T-cell (primary cell): ENCODE measurements at regions not wholly inside any gene's neighbourhood (a gene's known extent, or its start where the extent isn't known, plus 50 kb on each side); places are given as distances from the start of the nearest gene placed in this dataset.

Experiments
- ATAC-seq, 4 experiments: fragments of 200-7000 bp in 3 of 4; fragments of 150-1000 bp in 1 of 4; cut with Tn5 transposase; replicated peaks in 1 of 4; 1 replicate in 3 of 4; 2 replicates in 1 of 4; pipeline ENCODE4 v1.10.0; 2021; ENCODE audit warnings: moderate library complexity in 3 of 4, mild to moderate bottlenecking in 2 of 4, moderate number of reproducible peaks in 1 of 4
- CTCF ChIA-PET, 2 donors: fragments of 300-600 bp; sonication (Branson Sonifier 250); formaldehyde crosslinking; loops; one replicate each; lab custom pipeline; 2022; ENCODE audit warnings: antibody characterized with exemption in 2 of 2; lab: Charles Lee
- POLR2A ChIA-PET, 2 donors: fragments of 300-600 bp; sonication (Branson Sonifier 250); formaldehyde crosslinking; loops; one replicate each; lab custom pipeline; 2022; ENCODE audit warnings: antibody characterized with exemption in 2 of 2; lab: Charles Lee
- DNase-seq, 35 experiments: peaks; one replicate each; pipeline versions ENCODE4 v3.0.0 to v3.0.0-alpha.2; 2013 to 2023
- H3K27ac ChIP-seq: one replicate; pipeline ENCODE4 v1.5.1; 2013; ENCODE audit warnings: low read length
- H3K27me3 ChIP-seq, 2 experiments: replicated peaks in 1 of 2; 1 replicate in 1 of 2; 2 replicates in 1 of 2; pipeline versions ENCODE4 v1.6.1 to v1.7.0; 2013; ENCODE audit warnings: low read length in 1 of 2, mixed read lengths in 1 of 2; ENCODE audit not compliant: control insufficient read depth in 2 of 2, insufficient read depth in 2 of 2; ENCODE audit errors: extremely low read depth in 1 of 2
- H3K36me3 ChIP-seq, 2 donors: 1 replicate in 1 of 2; 2 replicates in 1 of 2; pipeline versions ENCODE4 v1.6.1 to v1.7.0; 2013; ENCODE audit warnings: low read length in 1 of 2; ENCODE audit not compliant: control insufficient read depth in 2 of 2, insufficient read depth in 1 of 2; ENCODE audit errors: extremely low read depth in 1 of 2
- H3K4me1 ChIP-seq, 2 experiments: 1 replicate in 1 of 2; 2 replicates in 1 of 2; pipeline versions ENCODE4 v1.6.1 to v1.7.0; 2013; ENCODE audit warnings: low read length in 2 of 2, mixed read lengths in 1 of 2; ENCODE audit not compliant: insufficient read depth in 2 of 2, control insufficient read depth in 1 of 2; ENCODE audit errors: extremely low read depth in 1 of 2
- H3K4me3 ChIP-seq, 2 donors: 1 replicate in 1 of 2; 2 replicates in 1 of 2; pipeline versions ENCODE4 v1.5.1 to v1.7.0; 2013; ENCODE audit warnings: mild to moderate bottlenecking in 2 of 2, low read length in 1 of 2, moderate library complexity in 1 of 2; ENCODE audit not compliant: control insufficient read depth in 1 of 2; ENCODE audit errors: extremely low read depth in 1 of 2
- H3K9me3 ChIP-seq: 2 replicates; pipeline ENCODE4 v1.7.0; 2013
- H3K27ac Mint-ChIP-seq, 2 donors: one replicate each; pipeline ENCODE4 v1.8.0; 2020 to 2021; ENCODE audit warnings: mild to moderate bottlenecking in 2 of 2, mixed read lengths in 2 of 2
- H3K27me3 Mint-ChIP-seq, 2 donors: one replicate each; pipeline ENCODE4 v1.8.0; 2021 to 2022; ENCODE audit warnings: mixed read lengths in 2 of 2
- H3K36me3 Mint-ChIP-seq: one replicate; pipeline ENCODE4 v1.8.0; 2021; ENCODE audit warnings: mixed read lengths
- H3K4me1 Mint-ChIP-seq, 3 donors: one replicate each; pipeline ENCODE4 v1.8.0; 2020 to 2022; ENCODE audit warnings: mixed read lengths in 3 of 3, mild to moderate bottlenecking in 1 of 3
- H3K4me3 Mint-ChIP-seq, 3 donors: one replicate each; pipeline ENCODE4 v1.8.0; 2020 to 2022; ENCODE audit warnings: mild to moderate bottlenecking in 3 of 3, mixed read lengths in 3 of 3, moderate library complexity in 3 of 3
- H3K9me3 Mint-ChIP-seq, 3 donors: one replicate each; pipeline ENCODE4 v1.8.0; 2020 to 2022; ENCODE audit warnings: mixed read lengths in 3 of 3
- WGBS: methylation state at CpG from one replicate; pipeline ENCODE4 v1.1.5; 2013; ENCODE audit warnings: missing lambda C conversion rate; ENCODE audit not compliant: insufficient coverage; 5-methylcytosine and 5-hydroxymethylcytosine counted together

DNA sequence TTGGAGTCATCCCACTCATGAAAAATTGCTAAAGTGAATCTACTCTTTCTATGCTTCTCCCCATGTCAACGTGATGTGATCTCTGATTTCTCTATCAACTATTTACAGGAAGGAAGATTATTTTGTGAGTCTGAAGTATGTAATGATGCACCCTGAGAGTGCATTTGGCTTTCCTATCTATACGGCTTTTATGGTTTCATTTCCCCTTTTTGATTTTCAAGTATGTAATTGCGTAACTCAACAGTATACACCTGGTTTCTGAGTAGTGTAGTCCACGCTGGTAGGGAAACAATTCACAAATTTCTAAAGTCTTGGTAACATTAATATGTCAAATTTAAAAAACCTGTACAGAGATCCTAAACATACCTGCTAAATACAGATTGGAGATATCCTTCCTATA lies 194.7 kb upstream of the SEMA3A start:
- Mint-ChIP-seq H3K36me3 (no peaks in the 10 kb centered on the region), H3K4me1 (no peaks in the 10 kb centered on the region), H3K27ac (no peak overlapping the region), H3K4me3 (no peak overlapping the region), H3K27me3 (peaks cover 0 to 4% of the 10 kb centered on the region in 2 donors), H3K9me3 (peaks cover 0 to 4% (median 0%) of the 10 kb centered on the region in 3 donors)
- DNase-seq, result no peak
- CTCF ChIA-PET, result no interaction called here
- Histone ChIP-seq H3K4me3 (no peak overlapping the region), H3K9me3 (no peaks in the 10 kb centered on the region), H3K27ac (no peak overlapping the region), H3K27me3 (no peaks in the 10 kb centered on the region), H3K4me1 (no peaks in the 10 kb centered on the region), H3K36me3 (no peaks in the 10 kb centered on the region)
- no peak for ATAC-seq
- WGBS, result no CpG with 5 or more reads among the region's 4 CpGs
- POLR2A ChIA-PET, result interaction anchor here (0.6 to 0.7 kb wide), 2 partner anchors 12 to 173 kb away, joined by 3 to 4 read pairs; no protein-coding TSS in a partner anchor

DNA sequence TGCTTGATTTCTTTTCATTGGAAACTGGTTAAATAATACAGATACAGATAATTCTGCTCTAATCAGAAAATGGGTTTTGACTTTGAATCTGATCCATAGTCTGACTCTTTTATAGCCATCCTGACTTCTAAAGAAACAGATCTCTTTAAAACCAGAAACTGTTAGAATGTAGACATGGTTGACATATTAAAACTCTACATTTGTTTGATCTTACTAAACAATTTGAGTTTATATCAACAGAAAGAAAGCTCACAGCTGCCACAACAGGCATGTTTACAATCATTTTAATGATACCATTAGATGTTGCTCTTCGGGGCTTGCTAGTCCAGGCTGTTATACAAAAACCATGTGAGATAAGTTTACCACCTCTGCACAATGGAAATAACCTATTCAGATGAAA lies 193.0 kb upstream of the SEMA3A start:
- Histone ChIP-seq H3K4me1 (no peaks in the 10 kb centered on the region), H3K36me3 (no peaks in the 10 kb centered on the region), H3K27ac (no peak overlapping the region), H3K4me3 (no peak overlapping the region), H3K27me3 (no peaks in the 10 kb centered on the region), H3K9me3 (no peaks in the 10 kb centered on the region)
- H3K9me3 Mint-ChIP-seq, result peaks cover 0 to 4% (median 0%) of the 10 kb centered on the region in 3 donors
- H3K4me3 Mint-ChIP-seq, result no peak overlapping the region
- H3K27ac Mint-ChIP-seq, result no peak overlapping the region
- H3K36me3 Mint-ChIP-seq, result no peaks in the 10 kb centered on the region
- H3K27me3 Mint-ChIP-seq, result peaks cover 0 to 4% of the 10 kb centered on the region in 2 donors
- ChIA-PET POLR2A (no interaction called here), CTCF (no interaction called here)
- no CpG with 5 or more reads among the region's 1 CpG for WGBS
- no peaks in the 10 kb centered on the region for H3K4me1 Mint-ChIP-seq
- DNase-seq (no peak), ATAC-seq (no peak)

- Mint-ChIP-seq H3K27ac (no peak overlapping the region), H3K9me3 (peaks cover 0 to 4% (median 0%) of the 10 kb centered on the region in 3 donors)
- POLR2A ChIA-PET, result no interaction called here
These were observed 189.8 kb upstream of the SEMA3A start for GRCh38 chr7:84384417-84384816.

GRCh38 chr7:84379446-84379845 lies 184.9 kb upstream of the SEMA3A start:
- POLR2A ChIA-PET, result no interaction called here
- H3K27me3 ChIP-seq, result no peaks in the 10 kb centered on the region
- no peaks in the 10 kb centered on the region for H3K27me3 Mint-ChIP-seq
- no peaks in the 10 kb centered on the region for H3K4me1 ChIP-seq
- H3K4me3 ChIP-seq, result no peak overlapping the region
- H3K36me3 Mint-ChIP-seq, result no peaks in the 10 kb centered on the region
- DNase-seq (no peak), ATAC-seq (no peak)
- H3K4me1 Mint-ChIP-seq, result no peaks in the 10 kb centered on the region
- H3K9me3 ChIP-seq, result no peaks in the 10 kb centered on the region
- H3K4me3 Mint-ChIP-seq, result no peak overlapping the region
- H3K36me3 ChIP-seq, result no peaks in the 10 kb centered on the region
- H3K27ac Mint-ChIP-seq, result no peak overlapping the region
- CTCF ChIA-PET, result no interaction called here
- H3K27ac ChIP-seq, result no peak overlapping the region
- peaks cover 0 to 2% (median 0%) of the 10 kb centered on the region in 3 donors for H3K9me3 Mint-ChIP-seq
- no CpG with 5 or more reads among the region's 1 CpG for WGBS

More at GRCh38 chr7:84384417-84384816, 189.8 kb upstream of the SEMA3A start:
- H3K27me3 Mint-ChIP-seq, result no peaks in the 10 kb centered on the region
- H3K27ac ChIP-seq, result no peak overlapping the region
- H3K27me3 ChIP-seq, result no peaks in the 10 kb centered on the region
- no CpG with 5 or more reads among the region's 1 CpG for WGBS
- no peaks in the 10 kb centered on the region for H3K9me3 ChIP-seq
- CTCF ChIA-PET, result no interaction called here
- no peak for ATAC-seq
- H3K4me1 Mint-ChIP-seq, result no peaks in the 10 kb centered on the region
- no peaks in the 10 kb centered on the region for H3K36me3 ChIP-seq
- H3K4me1 ChIP-seq, result no peaks in the 10 kb centered on the region
- H3K4me3 Mint-ChIP-seq, result no peak overlapping the region
- H3K4me3 ChIP-seq, result no peak overlapping the region
- no peaks in the 10 kb centered on the region for H3K36me3 Mint-ChIP-seq
- no peak for DNase-seq

DNA sequence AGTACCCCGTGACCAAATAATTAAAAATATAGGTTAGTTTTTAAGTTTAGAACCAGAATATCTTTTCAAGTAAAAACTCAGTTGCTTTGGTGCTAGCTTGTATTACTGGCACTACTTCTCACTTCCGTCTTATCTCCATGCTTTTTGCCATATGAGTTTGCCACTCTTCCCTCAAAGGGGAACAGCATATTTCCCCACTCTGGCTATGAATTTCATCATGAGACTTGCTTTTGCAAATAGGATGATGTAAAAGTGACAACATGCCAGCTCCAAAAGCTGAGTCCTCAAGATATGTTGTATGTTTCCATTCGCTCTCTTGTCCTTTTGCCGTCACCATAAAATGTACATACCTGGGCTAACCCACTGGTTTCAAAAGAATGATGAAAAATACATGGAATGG lies 178.1 kb upstream of the SEMA3A start:
- CTCF ChIA-PET, result no interaction called here
- H3K9me3 Mint-ChIP-seq, result peaks cover 0 to 2% (median 0%) of the 10 kb centered on the region in 3 donors
- H3K4me3 Mint-ChIP-seq, result no peak overlapping the region
- H3K9me3 ChIP-seq, result no peaks in the 10 kb centered on the region
- H3K36me3 ChIP-seq, result no peaks in the 10 kb centered on the region
- ATAC-seq (no peak), DNase-seq (no peak)
- no peak overlapping the region for H3K27ac Mint-ChIP-seq
- H3K4me3 ChIP-seq, result no peak overlapping the region
- H3K27ac ChIP-seq, result no peak overlapping the region
- no peaks in the 10 kb centered on the region for H3K27me3 Mint-ChIP-seq
- H3K27me3 ChIP-seq, result no peaks in the 10 kb centered on the region
- POLR2A ChIA-PET, result no interaction called here
- 100% methylated on average over 1 of the region's 4 CpGs for WGBS
- H3K36me3 Mint-ChIP-seq, result no peaks in the 10 kb centered on the region
- no peaks in the 10 kb centered on the region for H3K4me1 Mint-ChIP-seq
- H3K4me1 ChIP-seq, result no peaks in the 10 kb centered on the region

DNA sequence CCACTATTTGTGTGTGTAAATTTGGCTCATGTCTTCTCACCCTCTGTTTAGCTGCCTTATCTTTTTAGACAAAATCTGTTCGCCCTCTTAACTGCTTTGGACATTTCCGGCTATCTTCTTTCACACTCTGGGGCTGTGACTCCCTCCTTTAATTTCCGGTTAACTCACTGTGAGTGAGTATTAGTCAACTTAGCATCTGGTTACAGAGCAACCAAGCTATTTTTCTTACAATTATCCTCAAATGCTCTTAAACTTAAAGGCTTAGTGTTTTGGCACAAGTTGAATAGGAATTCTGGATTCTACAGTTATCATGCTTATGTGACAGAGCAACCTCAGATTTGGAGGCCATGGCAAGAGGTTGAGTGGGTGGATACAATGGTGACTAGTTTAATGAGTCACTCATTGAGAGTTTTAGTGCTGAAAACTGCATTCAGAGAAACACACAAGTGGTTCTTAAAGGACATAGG lies 177.6 kb upstream of the SEMA3A start:
- WGBS, result no CpG with 5 or more reads among the region's 3 CpGs
- no peaks in the 10 kb centered on the region for H3K27me3 ChIP-seq
- no peaks in the 10 kb centered on the region for H3K36me3 Mint-ChIP-seq
- no peaks in the 10 kb centered on the region for H3K4me1 ChIP-seq
- H3K9me3 Mint-ChIP-seq, result peaks cover 0 to 2% (median 0%) of the 10 kb centered on the region in 3 donors
- no peak overlapping the region for H3K27ac Mint-ChIP-seq
- DNase-seq, result no peak
- H3K9me3 ChIP-seq, result no peaks in the 10 kb centered on the region
- CTCF ChIA-PET, result no interaction called here
- H3K27ac ChIP-seq, result no peak overlapping the region
- H3K4me1 Mint-ChIP-seq, result no peaks in the 10 kb centered on the region
- H3K4me3 ChIP-seq, result no peak overlapping the region
- no peaks in the 10 kb centered on the region for H3K27me3 Mint-ChIP-seq
- no peak for ATAC-seq
- H3K36me3 ChIP-seq, result no peaks in the 10 kb centered on the region
- no peak overlapping the region for H3K4me3 Mint-ChIP-seq
- POLR2A ChIA-PET, result no interaction called here

- Histone ChIP-seq H3K4me3 (no peak overlapping the region), H3K4me1 (no peaks in the 10 kb centered on the region), H3K36me3 (no peaks in the 10 kb centered on the region), H3K27me3 (no peaks in the 10 kb centered on the region), H3K27ac (no peak overlapping the region), H3K9me3 (no peaks in the 10 kb centered on the region)
- H3K27ac Mint-ChIP-seq, result no peak overlapping the region
- no peaks in the 10 kb centered on the region for H3K9me3 Mint-ChIP-seq
- WGBS, result no CpG with 5 or more reads among the region's 2 CpGs
- ATAC-seq, result no peak
- DNase-seq, result no peak
- H3K36me3 Mint-ChIP-seq, result no peaks in the 10 kb centered on the region
- H3K4me3 Mint-ChIP-seq, result no peak overlapping the region
- CTCF ChIA-PET, result no interaction called here
- POLR2A ChIA-PET, result no interaction called here
- H3K4me1 Mint-ChIP-seq, result no peaks in the 10 kb centered on the region
- H3K27me3 Mint-ChIP-seq, result no peaks in the 10 kb centered on the region
These were observed 175.5 kb upstream of the SEMA3A start for GRCh38 chr7:84370114-84370513.
